Ishikawa (cell line): ENCODE measurements at regions not wholly inside any gene's neighbourhood (a gene's known extent, or its start where the extent isn't known, plus 50 kb on each side); places are given as distances from the start of the nearest gene placed in this dataset.

Experiments used
- CEBPB ChIP-seq: IDR thresholded peaks from 2 replicates; pipeline ENCODE4 v1.6.1; 2012
- CREB1 ChIP-seq: IDR thresholded peaks from 2 replicates; pipeline ENCODE4 v1.6.1; 2012; ENCODE audit warnings: low read depth
- EGR1 ChIP-seq: IDR thresholded peaks from 2 replicates; pipeline ENCODE4 v1.6.1; 2012
- EP300 ChIP-seq: IDR thresholded peaks from 2 replicates; pipeline ENCODE4 v1.6.1; 2012; ENCODE audit warnings: borderline replicate concordance
- FOXM1 ChIP-seq: IDR thresholded peaks from 2 replicates; pipeline ENCODE4 v1.6.1; 2012; ENCODE audit warnings: low read depth, borderline replicate concordance
- MAX ChIP-seq: IDR thresholded peaks from 2 replicates; pipeline ENCODE4 v1.6.1; 2012
- NFIC ChIP-seq: IDR thresholded peaks from 2 replicates; pipeline ENCODE4 v1.6.1; 2012
- RAD21 ChIP-seq: IDR thresholded peaks from 2 replicates; pipeline ENCODE4 v1.6.1; 2012; ENCODE audit warnings: low read depth
- REST ChIP-seq: IDR thresholded peaks from 2 replicates; pipeline ENCODE4 v1.6.1; 2012; ENCODE audit warnings: low read depth, mild to moderate bottlenecking
- TAF1 ChIP-seq: IDR thresholded peaks from 2 replicates; pipeline ENCODE4 v1.6.1; 2012; ENCODE audit warnings: low read depth, mild to moderate bottlenecking
- TCF12 ChIP-seq: IDR thresholded peaks from 2 replicates; pipeline ENCODE4 v1.6.1; 2012; ENCODE audit warnings: low read depth
- TEAD4 ChIP-seq: IDR thresholded peaks from 2 replicates; pipeline ENCODE4 v1.6.1; 2012
- USF1 ChIP-seq: IDR thresholded peaks from 2 replicates; pipeline ENCODE4 v1.6.1; 2012
- YY1 ChIP-seq: IDR thresholded peaks from 2 replicates; pipeline ENCODE4 v1.6.1; 2012; ENCODE audit warnings: low read depth
- ZBTB7A ChIP-seq: IDR thresholded peaks from 2 replicates; pipeline ENCODE4 v1.6.1; 2012; ENCODE audit warnings: low read depth

- TF ChIP-seq EP300 (no peak), REST (no peak), USF1 (no peak), CEBPB (no peak), RAD21 (no peak), FOXM1 (no peak), MAX (no peak), TAF1 (no peak), EGR1 (no peak), YY1 (no peak), TCF12 (no peak), NFIC (no peak), TEAD4 (no peak), ZBTB7A (no peak)
These were observed 213.1 kb downstream of the FOXL1 start for GRCh38 chr16:86791287-86792035.

- TF ChIP-seq NFIC, result no peak
- no peak for TF ChIP-seq CREB1
- TF ChIP-seq ZBTB7A, result no peak
- TF ChIP-seq CEBPB, result no peak
- TF ChIP-seq YY1, result no peak
- no peak for TF ChIP-seq EGR1
- no peak for TF ChIP-seq TAF1
- TF ChIP-seq EP300, result no peak
- TF ChIP-seq TEAD4, result no peak
- no peak for TF ChIP-seq REST
- no peak for TF ChIP-seq USF1
- no peak for TF ChIP-seq MAX
- TF ChIP-seq RAD21, result no peak
- no peak for TF ChIP-seq TCF12
- no peak for TF ChIP-seq FOXM1
These were observed 216.0 kb downstream of the FOXL1 start for GRCh38 chr16:86794216-86794864.

- TF ChIP-seq NFIC, result no peak
- TF ChIP-seq TEAD4, result no peak
- no peak for TF ChIP-seq REST
- TF ChIP-seq RAD21, result no peak
These were observed 219.4 kb downstream of the FOXL1 start for GRCh38 chr16:86797700-86798099.

GRCh38 chr16:86798247-86799041 is 220.1 kb downstream of the FOXL1 start:
- TF ChIP-seq YY1, result no peak
- no peak for TF ChIP-seq EP300
- TF ChIP-seq TCF12, result no peak
- TF ChIP-seq RAD21, result no peak
- no peak for TF ChIP-seq CEBPB
- TF ChIP-seq FOXM1, result no peak
- TF ChIP-seq TAF1, result no peak
